SU-DHL-6 (cell line): ENCODE measurements at regions not wholly inside any gene's neighbourhood (a gene's known extent, or its start where the extent isn't known, plus 50 kb on each side); places are given as distances from the start of the nearest gene placed in this dataset.

Source experiments
- CTCF ChIP-seq: fragments of 200-600 bp; sonication (generic); IDR thresholded peaks from one replicate; pipeline ENCODE4 v1.5.1; 2017; ENCODE audit warnings: antibody characterized with exemption, mild to moderate bottlenecking, low read length, moderate library complexity; ENCODE audit not compliant: insufficient read depth, poor library complexity, severe bottlenecking
- EZH2phosphoT487 ChIP-seq: fragments of 200-600 bp; sonication (generic), shearing (Covaris generic); conservative IDR thresholded peaks from 2 replicates; pipeline ENCODE4 v1.6.1; 2018; ENCODE audit warnings: mild to moderate bottlenecking, antibody characterized with exemption, low read length, moderate library complexity, mixed read lengths

GRCh38 chr2:49207204-49207603, 52.9 kb upstream of the FSHR start:
- TF ChIP-seq CTCF (no peak), EZH2phosphoT487 (no peak)
